MG63 (cell line): ENCODE measurements at regions not wholly inside any gene's neighbourhood (a gene's known extent, or its start where the extent isn't known, plus 50 kb on each side); places are given as distances from the start of the nearest gene placed in this dataset.
"Not testable (repeated sequence)": the region's sequence is repeated elsewhere in the genome, so short reads cannot be mapped to it uniquely, and the experiment has no call there.

Experiments used
- DNase-seq: peaks from one replicate; pipeline ENCODE4 v3.0.0-alpha.2; 2020
- H3K27me3 ChIP-seq: fragments of 250-450 bp; sonication (Bioruptor Pico); 2 replicates; pipeline ENCODE4 v1.5.1; 2020; ENCODE audit warnings: mild to moderate bottlenecking, moderate library complexity
- H3K36me3 ChIP-seq: fragments of 250-450 bp; sonication (Bioruptor Pico); 2 replicates; pipeline ENCODE4 v1.5.1; 2020; ENCODE audit warnings: mild to moderate bottlenecking, moderate library complexity
- H3K4me3 ChIP-seq: fragments of 250-450 bp; sonication (Bioruptor Pico); 2 replicates; pipeline ENCODE4 v1.5.1; 2020; ENCODE audit warnings: mild to moderate bottlenecking, moderate library complexity
- H3K9me3 ChIP-seq: fragments of 250-450 bp; sonication (Bioruptor Pico); 2 replicates; pipeline ENCODE4 v1.5.1; 2020; ENCODE audit warnings: mild to moderate bottlenecking, moderate library complexity

- Histone ChIP-seq H3K36me3 (no peaks in the 10 kb centered on the region), H3K9me3 (no peaks in the 10 kb centered on the region), H3K27me3 (no peaks in the 10 kb centered on the region), H3K4me3 (no peak overlapping the region)
- DNase-seq, result no peak
Measured at GRCh38 chr2:43003702-43004101, 211.3 kb upstream of the HAAO start.

GRCh38 chr2:43001787-43002468 is 209.5 kb upstream of the HAAO start:
- H3K9me3 ChIP-seq, result no peaks in the 10 kb centered on the region
- no peak overlapping the region for H3K4me3 ChIP-seq
- no peak for DNase-seq
- H3K36me3 ChIP-seq, result no peaks in the 10 kb centered on the region
- no peaks in the 10 kb centered on the region for H3K27me3 ChIP-seq

- DNase-seq, result no peak
- peaks cover 1% of the 10 kb centered on the region; the same call in 1 of the 2 replicates for H3K9me3 ChIP-seq
Measured at GRCh38 chr2:43001055-43001378, 208.6 kb upstream of the HAAO start.

GRCh38 chr2:43000242-43001054 is 208.1 kb upstream of the HAAO start:
- peaks cover 6% of the 10 kb centered on the region; the same call in 1 of the 2 replicates for H3K9me3 ChIP-seq
- H3K27me3 ChIP-seq, result no peaks in the 10 kb centered on the region
- no peak for DNase-seq
- H3K4me3 ChIP-seq, result no peak overlapping the region
- no peaks in the 10 kb centered on the region for H3K36me3 ChIP-seq

More at GRCh38 chr2:43001055-43001378, 208.6 kb upstream of the HAAO start:
- no peaks in the 10 kb centered on the region for H3K27me3 ChIP-seq
- H3K4me3 ChIP-seq, result no peak overlapping the region
- no peaks in the 10 kb centered on the region for H3K36me3 ChIP-seq

- Histone ChIP-seq H3K27me3 (no peaks in the 10 kb centered on the region), H3K9me3 (peaks cover 7% of the 10 kb centered on the region; the same call in 1 of the 2 replicates), H3K36me3 (no peaks in the 10 kb centered on the region), H3K4me3 (no peak overlapping the region)
- DNase-seq, result no peak
Measured at GRCh38 chr2:42999856-43000241, 207.5 kb upstream of the HAAO start.

GRCh38 chr2:42999391-42999841 is 207.0 kb upstream of the HAAO start:
- H3K27me3 ChIP-seq, result no peaks in the 10 kb centered on the region
- H3K9me3 ChIP-seq, result peaks cover 7% of the 10 kb centered on the region; the same call in 1 of the 2 replicates
- no peak for DNase-seq
- no peaks in the 10 kb centered on the region for H3K36me3 ChIP-seq
- no peak overlapping the region for H3K4me3 ChIP-seq

GRCh38 chr2:42998721-42999120 is 206.3 kb upstream of the HAAO start:
- no peaks in the 10 kb centered on the region for H3K27me3 ChIP-seq
- no peak for DNase-seq
- H3K4me3 ChIP-seq, result no peak overlapping the region
- H3K36me3 ChIP-seq, result no peaks in the 10 kb centered on the region
- peaks cover 7% of the 10 kb centered on the region; the same call in 1 of the 2 replicates for H3K9me3 ChIP-seq

GRCh38 chr2:42996528-42996927 is 204.1 kb upstream of the HAAO start:
- no peak for DNase-seq
- Histone ChIP-seq H3K36me3 (no peaks in the 10 kb centered on the region), H3K9me3 (peaks cover 8% of the 10 kb centered on the region), H3K4me3 (no peak overlapping the region), H3K27me3 (no peaks in the 10 kb centered on the region)

GRCh38 chr2:42995752-42996422 is 203.5 kb upstream of the HAAO start:
- H3K9me3 ChIP-seq, result peaks cover 8% of the 10 kb centered on the region
- no peak overlapping the region for H3K4me3 ChIP-seq
- no peaks in the 10 kb centered on the region for H3K27me3 ChIP-seq
- no peaks in the 10 kb centered on the region for H3K36me3 ChIP-seq
- no peak for DNase-seq

GRCh38 chr2:42989283-42990081 is 197.1 kb upstream of the HAAO start:
- H3K4me3 ChIP-seq, H3K27me3 ChIP-seq, H3K9me3 ChIP-seq, DNase-seq, H3K36me3 ChIP-seq: not testable (repeated sequence)

GRCh38 chr2:42988055-42988454 is 195.7 kb upstream of the HAAO start:
- H3K4me3 ChIP-seq, H3K27me3 ChIP-seq, DNase-seq, H3K36me3 ChIP-seq, H3K9me3 ChIP-seq: not testable (repeated sequence)

- Histone ChIP-seq H3K4me3 (no peak overlapping the region), H3K36me3 (no peaks in the 10 kb centered on the region), H3K9me3 (peaks cover under 1% of the 10 kb centered on the region; the same call in 1 of the 2 replicates), H3K27me3 (no peaks in the 10 kb centered on the region)
- peak; percentile 92 for DNase-seq
Measured at GRCh38 chr2:42987112-42987922, 194.9 kb upstream of the HAAO start.

GRCh38 chr2:42984617-42985016 is 192.2 kb upstream of the HAAO start:
- no peaks in the 10 kb centered on the region; the same call in 1 of the 2 replicates for H3K9me3 ChIP-seq
- H3K27me3 ChIP-seq, result no peaks in the 10 kb centered on the region
- no peak for DNase-seq
- no peaks in the 10 kb centered on the region for H3K36me3 ChIP-seq
- no peak overlapping the region for H3K4me3 ChIP-seq

GRCh38 chr2:42984081-42984480 is 191.7 kb upstream of the HAAO start:
- DNase-seq, result no peak
- no peak overlapping the region for H3K4me3 ChIP-seq
- H3K27me3 ChIP-seq, result no peaks in the 10 kb centered on the region
- H3K36me3 ChIP-seq, result no peaks in the 10 kb centered on the region
- no peaks in the 10 kb centered on the region; the same call in 1 of the 2 replicates for H3K9me3 ChIP-seq

GRCh38 chr2:42980764-42981416 is 188.5 kb upstream of the HAAO start:
- H3K36me3 ChIP-seq, result no peaks in the 10 kb centered on the region
- no peak for DNase-seq
- H3K27me3 ChIP-seq, result no peaks in the 10 kb centered on the region
- H3K4me3 ChIP-seq, result no peak overlapping the region
- no peaks in the 10 kb centered on the region; the same call in 1 of the 2 replicates for H3K9me3 ChIP-seq
